OCI-LY3 (cell line): ENCODE measurements at regions not wholly inside any gene's neighbourhood (a gene's known extent, or its start where the extent isn't known, plus 50 kb on each side); places are given as distances from the start of the nearest gene placed in this dataset.

Experiments used
- H2AFZ ChIP-seq: fragments of 200-600, 300-600 bp; shearing (Covaris generic); 2 replicates; pipeline ENCODE4 v1.6.0; 2014; ENCODE audit warnings: antibody characterized with exemption, low read depth, low read length
- H3K27ac ChIP-seq: fragments of 200-600, 300-600 bp; sonication (generic); 2 replicates; pipeline ENCODE4 v1.5.1; 2014; ENCODE audit warnings: mild to moderate bottlenecking, low read length, moderate library complexity, mixed read lengths
- H3K27me3 ChIP-seq: fragments of 200-600, 300-600 bp; sonication (generic); 2 replicates; pipeline ENCODE4 v1.6.1; 2014; ENCODE audit warnings: low read depth, low read length, mixed read lengths
- H3K36me3 ChIP-seq: fragments of 200-600, 300-600 bp; sonication (generic); replicated peaks from 2 replicates; pipeline ENCODE3; 2014; ENCODE audit warnings: low read depth, low read length, mixed read lengths
- H3K4me1 ChIP-seq: fragments of 300-600, 200-600 bp; sonication (generic); 2 replicates; pipeline ENCODE4 v1.6.1; 2014; ENCODE audit warnings: low read length, mixed read lengths
- H3K4me2 ChIP-seq: fragments of 200-600, 300-600 bp; sonication (generic); 2 replicates; pipeline ENCODE4 v1.6.1; 2014; ENCODE audit warnings: low read length, mixed read lengths
- H3K4me3 ChIP-seq: fragments of 300-600, 200-600 bp; sonication (generic); 2 replicates; pipeline ENCODE4 v1.5.1; 2014; ENCODE audit warnings: antibody characterized with exemption, mild to moderate bottlenecking, low read length, moderate library complexity
- H3K79me2 ChIP-seq: fragments of 300-600, 200-600 bp; shearing (Covaris generic); 2 replicates; pipeline ENCODE4 v1.6.1; 2014; ENCODE audit warnings: mild to moderate bottlenecking, low read length, mixed read lengths
- H3K9ac ChIP-seq: fragments of 300-600, 200-600 bp; shearing (Covaris generic); 2 replicates; pipeline ENCODE4 v1.6.0; 2014; ENCODE audit warnings: mild to moderate bottlenecking, low read length, moderate library complexity
- H3K9me3 ChIP-seq: fragments of 200-600, 300-600 bp; shearing (Covaris generic); 2 replicates; pipeline ENCODE4 v1.6.1; 2014; ENCODE audit warnings: low read length, mixed read lengths; ENCODE audit not compliant: insufficient read depth
- H4K20me1 ChIP-seq: fragments of 200-600, 300-600 bp; sonication (generic); 2 replicates; pipeline ENCODE4 v1.6.1; 2016; ENCODE audit warnings: low read length, mixed read lengths; ENCODE audit not compliant: insufficient read depth
- EZH2phosphoT487 ChIP-seq: fragments of 200-600 bp; shearing (Covaris generic); IDR thresholded peaks from 2 replicates; pipeline ENCODE4 v1.6.1; 2018; ENCODE audit warnings: antibody characterized with exemption, mixed run types, low read depth
- TF ChIP-seq, protein P1 (sequence below): fragments of 200-600, 300-600 bp; sonication (generic); IDR thresholded peaks from 2 replicates; pipeline ENCODE4 v1.5.1; 2014; ENCODE audit warnings: antibody characterized with exemption, low read length, low read depth

DNA sequence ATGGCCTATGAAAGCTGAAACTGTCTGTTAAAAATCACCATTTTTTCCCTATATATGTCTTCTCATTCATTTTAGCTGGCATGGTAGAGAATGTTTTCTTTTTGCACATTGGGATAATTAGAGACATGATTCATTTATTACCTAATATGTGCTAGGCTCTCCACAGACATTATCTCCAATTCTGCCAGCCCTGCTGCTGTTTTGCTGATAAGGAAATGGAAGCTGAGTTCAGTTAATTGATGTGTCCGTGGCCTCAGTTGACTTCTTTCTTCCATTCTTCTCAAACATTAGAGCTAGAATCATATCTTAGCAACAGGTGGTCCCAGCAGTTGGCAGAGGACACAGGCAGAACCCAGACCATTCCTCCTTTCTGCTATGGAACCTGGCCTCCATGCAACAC is 644.1 kb upstream of the CITED2 start:
- Histone ChIP-seq H3K9me3 (no peaks in the 10 kb centered on the region), H3K9ac (no peak overlapping the region)
- TF ChIP-seq, protein P1, sequence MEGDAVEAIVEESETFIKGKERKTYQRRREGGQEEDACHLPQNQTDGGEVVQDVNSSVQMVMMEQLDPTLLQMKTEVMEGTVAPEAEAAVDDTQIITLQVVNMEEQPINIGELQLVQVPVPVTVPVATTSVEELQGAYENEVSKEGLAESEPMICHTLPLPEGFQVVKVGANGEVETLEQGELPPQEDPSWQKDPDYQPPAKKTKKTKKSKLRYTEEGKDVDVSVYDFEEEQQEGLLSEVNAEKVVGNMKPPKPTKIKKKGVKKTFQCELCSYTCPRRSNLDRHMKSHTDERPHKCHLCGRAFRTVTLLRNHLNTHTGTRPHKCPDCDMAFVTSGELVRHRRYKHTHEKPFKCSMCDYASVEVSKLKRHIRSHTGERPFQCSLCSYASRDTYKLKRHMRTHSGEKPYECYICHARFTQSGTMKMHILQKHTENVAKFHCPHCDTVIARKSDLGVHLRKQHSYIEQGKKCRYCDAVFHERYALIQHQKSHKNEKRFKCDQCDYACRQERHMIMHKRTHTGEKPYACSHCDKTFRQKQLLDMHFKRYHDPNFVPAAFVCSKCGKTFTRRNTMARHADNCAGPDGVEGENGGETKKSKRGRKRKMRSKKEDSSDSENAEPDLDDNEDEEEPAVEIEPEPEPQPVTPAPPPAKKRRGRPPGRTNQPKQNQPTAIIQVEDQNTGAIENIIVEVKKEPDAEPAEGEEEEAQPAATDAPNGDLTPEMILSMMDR = no peak
- no peak for TF ChIP-seq EZH2phosphoT487

DNA sequence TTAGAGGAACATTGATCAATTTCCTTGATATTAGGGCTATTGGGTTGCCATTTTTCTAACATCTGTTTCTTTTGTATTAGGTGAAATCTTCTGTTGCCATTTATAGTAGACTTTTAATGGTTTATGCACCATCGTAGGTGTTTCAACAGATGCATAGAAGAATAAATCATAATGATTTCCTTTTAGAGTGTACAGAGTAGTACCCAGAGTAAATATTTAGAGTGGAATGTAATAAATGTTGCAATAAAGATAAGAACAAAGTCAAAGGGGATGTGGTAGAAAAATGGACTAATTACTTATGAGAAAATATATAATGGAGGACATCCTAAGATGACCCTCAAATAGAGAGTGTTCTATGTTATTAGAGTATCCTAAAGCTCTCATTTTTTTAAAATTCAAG is 643.0 kb upstream of the CITED2 start:
- Histone ChIP-seq H3K4me2 (no peak overlapping the region), H3K9ac (no peak overlapping the region), H3K9me3 (no peaks in the 10 kb centered on the region), H3K27me3 (no peaks in the 10 kb centered on the region), H3K4me3 (no peak overlapping the region), H2AFZ (no peak overlapping the region), H3K79me2 (no peaks in the 10 kb centered on the region), H4K20me1 (no peaks in the 10 kb centered on the region), H3K36me3 (no peaks in the 10 kb centered on the region), H3K27ac (no peak overlapping the region), H3K4me1 (no peaks in the 10 kb centered on the region)
- TF ChIP-seq, protein P1 = no peak
- no peak for TF ChIP-seq EZH2phosphoT487

More for the DNA sequence above, 644.1 kb upstream of the CITED2 start:
- Histone ChIP-seq H3K27me3 (no peaks in the 10 kb centered on the region), H3K4me1 (no peaks in the 10 kb centered on the region), H3K4me3 (no peak overlapping the region), H3K4me2 (no peak overlapping the region), H3K27ac (no peak overlapping the region), H4K20me1 (no peaks in the 10 kb centered on the region), H3K79me2 (no peaks in the 10 kb centered on the region), H3K36me3 (no peaks in the 10 kb centered on the region), H2AFZ (no peak overlapping the region)

GRCh38 chr6:140012150-140012549 is 637.7 kb upstream of the CITED2 start:
- no peaks in the 10 kb centered on the region for H3K79me2 ChIP-seq
- H2AFZ ChIP-seq = no peak overlapping the region
- H3K9me3 ChIP-seq = no peaks in the 10 kb centered on the region
- no peak overlapping the region for H3K27ac ChIP-seq
- H3K4me1 ChIP-seq = no peaks in the 10 kb centered on the region
- H3K36me3 ChIP-seq = no peaks in the 10 kb centered on the region
- H3K27me3 ChIP-seq = no peaks in the 10 kb centered on the region
- no peaks in the 10 kb centered on the region for H4K20me1 ChIP-seq
- no peak overlapping the region for H3K4me2 ChIP-seq
- H3K9ac ChIP-seq = no peak overlapping the region
- no peak overlapping the region for H3K4me3 ChIP-seq
- TF ChIP-seq, protein P1 = no peak

GRCh38 chr6:140011537-140011936 is 637.1 kb upstream of the CITED2 start:
- Histone ChIP-seq H3K79me2 (no peaks in the 10 kb centered on the region), H3K4me3 (no peak overlapping the region)

More at GRCh38 chr6:140011537-140011936, 637.1 kb upstream of the CITED2 start:
- H3K36me3 ChIP-seq = no peaks in the 10 kb centered on the region
- TF ChIP-seq EZH2phosphoT487 = no peak
- TF ChIP-seq, protein P1 = no peak
- H4K20me1 ChIP-seq = no peaks in the 10 kb centered on the region
- H3K27ac ChIP-seq = no peak overlapping the region
- no peaks in the 10 kb centered on the region for H3K9me3 ChIP-seq
- no peak overlapping the region for H3K4me2 ChIP-seq
- no peaks in the 10 kb centered on the region for H3K4me1 ChIP-seq
- H3K9ac ChIP-seq = no peak overlapping the region
- H3K27me3 ChIP-seq = no peaks in the 10 kb centered on the region
- no peak overlapping the region for H2AFZ ChIP-seq
